ENCODE measurements at regions not wholly inside any gene's neighbourhood (a gene's known extent, or its start where the extent isn't known, plus 50 kb on each side); places are given as distances from the start of the nearest gene placed in this dataset.

- TF ChIP-seq CTCF (IDR thresholded peaks at IDR 0.05) (no peak), MAFK (IDR thresholded peaks at IDR 0.05; ENCODE audit: partially characterized antibody) (no peak), HDAC2 (IDR thresholded peaks at IDR 0.05) (no peak), CBX8 (IDR thresholded peaks at IDR 0.05) (no peak)
Measured at GRCh38 chr4:120554086-120554485, 368.4 kb downstream of the PRDM5 start.

All from A549 (cell line).